ENCODE measurements at regions not wholly inside any gene's neighbourhood (a gene's known extent, or its start where the extent isn't known, plus 50 kb on each side); places are given as distances from the start of the nearest gene placed in this dataset.

GRCh38 chr2:16102976-16103380, 162.6 kb downstream of the MYCN start:
- ChIA-PET CTCF (no interaction called here), POLR2A (no interaction called here)
- TF ChIP-seq SP1 (IDR thresholded peaks at IDR 0.05) (no peak), PKNOX1 (IDR thresholded peaks at IDR 0.05) (no peak), L3MBTL2 (conservative IDR thresholded peaks at IDR 0.05) (no peak), FOXM1 (IDR thresholded peaks at IDR 0.05; ENCODE audit: borderline replicate concordance) (no peak), SUZ12 (IDR thresholded peaks at IDR 0.05) (no peak), ARNT (IDR thresholded peaks at IDR 0.05) (no peak), ZNF384 (IDR thresholded peaks at IDR 0.05) (no peak), BHLHE40 (IDR thresholded peaks at IDR 0.05; ENCODE audit: borderline replicate concordance) (no peak), FOXK2 (IDR thresholded peaks at IDR 0.05) (no peak), CTBP1 (IDR thresholded peaks at IDR 0.05; ENCODE audit: borderline replicate concordance) (no peak), TARDBP (IDR thresholded peaks at IDR 0.05) (no peak), LEF1 (IDR thresholded peaks at IDR 0.05; ENCODE audit: borderline replicate concordance) (no peak), ELF4 (IDR thresholded peaks at IDR 0.05) (no peak), NFRKB (IDR thresholded peaks at IDR 0.05) (no peak), HDGF (IDR thresholded peaks at IDR 0.05; ENCODE audit: borderline replicate concordance) (no peak), FOXA1 (IDR thresholded peaks at IDR 0.05) (no peak)
- no peak for DNase-seq (ENCODE audit: extremely low spot score)

GRCh38 chr2:16102358-16102975, 162.1 kb downstream of the MYCN start:
- DNase-seq (ENCODE audit: extremely low spot score): no peak
- POLR2A ChIA-PET: no interaction called here
- TF ChIP-seq PKNOX1 (IDR thresholded peaks at IDR 0.05) (no peak), BHLHE40 (IDR thresholded peaks at IDR 0.05; ENCODE audit: borderline replicate concordance) (no peak), ELF4 (IDR thresholded peaks at IDR 0.05) (no peak), ZNF384 (IDR thresholded peaks at IDR 0.05) (no peak), FOXA1 (IDR thresholded peaks at IDR 0.05) (no peak), CTBP1 (IDR thresholded peaks at IDR 0.05; ENCODE audit: borderline replicate concordance) (no peak), SP1 (IDR thresholded peaks at IDR 0.05) (no peak), FOXM1 (IDR thresholded peaks at IDR 0.05; ENCODE audit: borderline replicate concordance) (no peak), LEF1 (IDR thresholded peaks at IDR 0.05; ENCODE audit: borderline replicate concordance) (no peak), FOXK2 (IDR thresholded peaks at IDR 0.05) (no peak), SUZ12 (IDR thresholded peaks at IDR 0.05) (no peak), NFRKB (IDR thresholded peaks at IDR 0.05) (no peak), TARDBP (IDR thresholded peaks at IDR 0.05) (no peak), L3MBTL2 (conservative IDR thresholded peaks at IDR 0.05) (no peak), HDGF (IDR thresholded peaks at IDR 0.05; ENCODE audit: borderline replicate concordance) (no peak)
- CTCF ChIA-PET: no interaction called here

- no peak for DNase-seq (ENCODE audit: extremely low spot score)
- POLR2A ChIA-PET: no interaction called here
- TF ChIP-seq L3MBTL2 (conservative IDR thresholded peaks at IDR 0.05): no peak
- TF ChIP-seq SP1 (IDR thresholded peaks at IDR 0.05): no peak
- TF ChIP-seq ZNF384 (IDR thresholded peaks at IDR 0.05): no peak
- TF ChIP-seq LEF1 (IDR thresholded peaks at IDR 0.05; ENCODE audit: borderline replicate concordance): no peak
- no peak for TF ChIP-seq BHLHE40 (IDR thresholded peaks at IDR 0.05; ENCODE audit: borderline replicate concordance)
- no peak for TF ChIP-seq FOXK2 (IDR thresholded peaks at IDR 0.05)
- no peak for TF ChIP-seq PKNOX1 (IDR thresholded peaks at IDR 0.05)
- no peak for TF ChIP-seq FOXA1 (IDR thresholded peaks at IDR 0.05)
- CTCF ChIA-PET: no interaction called here
These were observed 160.8 kb downstream of the MYCN start for GRCh38 chr2:16101196-16101595.

GRCh38 chr2:16100006-16100405, 159.7 kb downstream of the MYCN start:
- CTCF ChIA-PET: no interaction called here

GRCh38 chr2:16099326-16099725, 159.0 kb downstream of the MYCN start:
- ChIA-PET CTCF (no interaction called here), POLR2A (no interaction called here)
- no peak for TF ChIP-seq NFRKB (IDR thresholded peaks at IDR 0.05)
- TF ChIP-seq BHLHE40 (IDR thresholded peaks at IDR 0.05; ENCODE audit: borderline replicate concordance): no peak
- TF ChIP-seq CTBP1 (IDR thresholded peaks at IDR 0.05; ENCODE audit: borderline replicate concordance): no peak
- no peak for TF ChIP-seq SP1 (IDR thresholded peaks at IDR 0.05)
- TF ChIP-seq ZNF384 (IDR thresholded peaks at IDR 0.05): no peak
- TF ChIP-seq ARNT (IDR thresholded peaks at IDR 0.05): no peak
- no peak for TF ChIP-seq FOXM1 (IDR thresholded peaks at IDR 0.05; ENCODE audit: borderline replicate concordance)
- TF ChIP-seq SUZ12 (IDR thresholded peaks at IDR 0.05): no peak
- TF ChIP-seq HDGF (IDR thresholded peaks at IDR 0.05; ENCODE audit: borderline replicate concordance): no peak
- TF ChIP-seq FOXA1 (IDR thresholded peaks at IDR 0.05): no peak
- TF ChIP-seq ELF4 (IDR thresholded peaks at IDR 0.05): no peak
- no peak for TF ChIP-seq PKNOX1 (IDR thresholded peaks at IDR 0.05)
- no peak for TF ChIP-seq TARDBP (IDR thresholded peaks at IDR 0.05)
- no peak for TF ChIP-seq LEF1 (IDR thresholded peaks at IDR 0.05; ENCODE audit: borderline replicate concordance)
- TF ChIP-seq FOXK2 (IDR thresholded peaks at IDR 0.05): no peak
- TF ChIP-seq L3MBTL2 (conservative IDR thresholded peaks at IDR 0.05): no peak
- DNase-seq (ENCODE audit: extremely low spot score): no peak

More at GRCh38 chr2:16100006-16100405, 159.7 kb downstream of the MYCN start:
- POLR2A ChIA-PET: no interaction called here
- no peak for DNase-seq (ENCODE audit: extremely low spot score)
- no peak for TF ChIP-seq ZNF384 (IDR thresholded peaks at IDR 0.05)
- TF ChIP-seq FOXK2 (IDR thresholded peaks at IDR 0.05): no peak
- no peak for TF ChIP-seq LEF1 (IDR thresholded peaks at IDR 0.05; ENCODE audit: borderline replicate concordance)
- no peak for TF ChIP-seq NFRKB (IDR thresholded peaks at IDR 0.05)
- no peak for TF ChIP-seq ARNT (IDR thresholded peaks at IDR 0.05)
- no peak for TF ChIP-seq BHLHE40 (IDR thresholded peaks at IDR 0.05; ENCODE audit: borderline replicate concordance)
- no peak for TF ChIP-seq ELF4 (IDR thresholded peaks at IDR 0.05)
- no peak for TF ChIP-seq TARDBP (IDR thresholded peaks at IDR 0.05)
- TF ChIP-seq HDGF (IDR thresholded peaks at IDR 0.05; ENCODE audit: borderline replicate concordance): no peak
- no peak for TF ChIP-seq CTBP1 (IDR thresholded peaks at IDR 0.05; ENCODE audit: borderline replicate concordance)
- no peak for TF ChIP-seq FOXM1 (IDR thresholded peaks at IDR 0.05; ENCODE audit: borderline replicate concordance)
- TF ChIP-seq SP1 (IDR thresholded peaks at IDR 0.05): no peak
- no peak for TF ChIP-seq L3MBTL2 (conservative IDR thresholded peaks at IDR 0.05)
- no peak for TF ChIP-seq FOXA1 (IDR thresholded peaks at IDR 0.05)
- no peak for TF ChIP-seq SUZ12 (IDR thresholded peaks at IDR 0.05)
- TF ChIP-seq PKNOX1 (IDR thresholded peaks at IDR 0.05): no peak
